ENCODE measurements at regions not wholly inside any gene's neighbourhood (a gene's known extent, or its start where the extent isn't known, plus 50 kb on each side); places are given as distances from the start of the nearest gene placed in this dataset.

- Histone ChIP-seq H3K56ac (replicated peaks; ENCODE audit: insufficient read length, low read depth, low read length) (no peak overlapping the region), H4K91ac (replicated peaks; ENCODE audit: insufficient read length, low read length) (no peak overlapping the region), H4K5ac (ENCODE audit: insufficient read length, low read depth, low read length) (no peak overlapping the region), H3K4me2 (ENCODE audit: insufficient read depth in 1 of 2, low read depth in 2 of 2, low read length in 2 of 2) (no peak overlapping the region), H2BK12ac (ENCODE audit: low read depth, low read length) (no peak overlapping the region), H3K9ac (replicated peaks in 1 of 4; ENCODE audit: extremely low read depth in 1 of 4, low read depth in 3 of 4, low read length in 3 of 4) (no peak overlapping the region), H3K23ac (ENCODE audit: insufficient read length) (no peak overlapping the region), H2BK5ac (ENCODE audit: low read depth, low read length) (no peak overlapping the region), H3K79me2 (ENCODE audit: control insufficient read depth in 1 of 2, insufficient read depth in 2 of 2, low read length in 2 of 2) (no peaks in the 10 kb centered on the region), H2BK120ac (replicated peaks; ENCODE audit: low read depth, low read length) (no peak overlapping the region), H2BK15ac (ENCODE audit: low read length) (no peak overlapping the region), H3K4ac (replicated peaks; ENCODE audit: insufficient read length, low read depth, low read length) (no peak overlapping the region), H2AFZ (ENCODE audit: low read length) (no peak overlapping the region), H3K23me2 (ENCODE audit: low read depth, low read length) (no peaks in the 10 kb centered on the region), H3K36me3 (ENCODE audit: control insufficient read depth in 2 of 4, insufficient read depth in 4 of 4, low read length in 3 of 4) (no peaks in the 10 kb centered on the region), H3K14ac (ENCODE audit: insufficient read length) (no peak overlapping the region), H3K27me3 (replicated peaks in 1 of 4; ENCODE audit: control insufficient read depth in 3 of 4, extremely low read depth in 1 of 4, insufficient read depth in 3 of 4, low read length in 3 of 4) (no peaks in the 10 kb centered on the region), H4K20me1 (replicated peaks in 1 of 2; ENCODE audit: control insufficient read depth in 1 of 2, insufficient read depth in 2 of 2, low read length in 2 of 2) (no peaks in the 10 kb centered on the region), H3K4me3 (ENCODE audit: extremely low read depth in 1 of 4, insufficient read depth in 2 of 4, low read depth in 3 of 4, low read length in 4 of 4) (no peak overlapping the region), H3K79me1 (ENCODE audit: low read depth, low read length) (no peaks in the 10 kb centered on the region), H3K18ac (ENCODE audit: extremely low read depth, low read length) (no peak overlapping the region), H2BK20ac (ENCODE audit: low read length) (no peak overlapping the region), H2AK5ac (ENCODE audit: low read depth, low read length) (no peak overlapping the region), H4K8ac (ENCODE audit: extremely low read depth, insufficient read depth, low read length) (no peak overlapping the region), H3K27ac (ENCODE audit: low read depth, low read length) (no peak overlapping the region), H3K4me1 (replicated peaks in 1 of 4; ENCODE audit: control insufficient read depth in 3 of 4, insufficient read depth in 4 of 4, low read length in 3 of 4) (peaks cover 0 to 4% (median 0%) of the 10 kb centered on the region in 4 experiments; a peak in 1 of 7 replicates), H3K9me3 (ENCODE audit: insufficient read depth in 2 of 2, low read depth in 1 of 2, low read length in 1 of 2) (no peaks in the 10 kb centered on the region)
- FAIRE-seq: no peak
- ChIA-PET POLR2A (ENCODE audit: partially characterized antibody) (no interaction called here), CTCF (ENCODE audit: partially characterized antibody) (no interaction called here)
- WGBS, 2 experiments (ENCODE audit: extremely low coverage in 1 of 2, insufficient coverage in 1 of 2, insufficient read length in 1 of 2, insufficient replicate concordance in 2 of 2, low coverage in 1 of 2, low lambda C conversion rate in 2 of 2, missing lambda C conversion rate in 1 of 2): 100% methylated on average over 1 of the region's 1 CpG; no CpG with 5 or more reads in 1 of the 2 experiments
- TF ChIP-seq BACH1 (IDR thresholded peaks at IDR 0.05; ENCODE audit: low read length) (no peak), KDM5A (IDR thresholded peaks at IDR 0.05; ENCODE audit: low read length) (no peak), PHF8 (conservative IDR thresholded peaks at IDR 0.05; ENCODE audit: low read depth, low read length) (no peak), CTBP2 (IDR thresholded peaks at IDR 0.05; ENCODE audit: borderline replicate concordance, insufficient read depth, insufficient read length, low read length) (no peak), ATF3 (IDR thresholded peaks at IDR 0.05; ENCODE audit: insufficient read depth, low read depth, low read length) (no peak), CHD1 (IDR thresholded peaks at IDR 0.05; ENCODE audit: low read depth, low read length) (no peak), SIN3A (conservative IDR thresholded peaks at IDR 0.05 in 1 of 2, IDR thresholded peaks at IDR 0.05 in 1 of 2; ENCODE audit: low read depth in 1 of 2, low read length in 2 of 2) (no peak), SP4 (IDR thresholded peaks at IDR 0.05; ENCODE audit: low read length) (no peak), FOSL1 (IDR thresholded peaks at IDR 0.05; ENCODE audit: insufficient read depth, low read depth, low read length) (no peak), BCL11A (IDR thresholded peaks at IDR 0.05; ENCODE audit: low read depth in 2 of 2, low read length in 2 of 2) (no peak)
- no peak for DNase-seq (ENCODE audit: low read depth in 1 of 2, low spot score in 2 of 2)
These were observed 613.4 kb upstream of the NR3C2 start for GRCh38 chr4:149055624-149056023.

All from H1 (cell line).